Adrenal gland (tissue), 9 donors: ENCODE measurements at regions not wholly inside any gene's neighbourhood (a gene's known extent, or its start where the extent isn't known, plus 50 kb on each side); places are given as distances from the start of the nearest gene placed in this dataset.

Experiments
- DNase-seq, 7 donors: peaks; one replicate each; pipeline ENCODE4 v3.0.0-alpha.2; 2019 to 2020
- H3K27ac ChIP-seq, 5 donors: fragments of 200-600 bp; sonication (generic) in 4 of 5; 1 replicate in 3 of 5; 2 replicates in 2 of 5; pipeline versions ENCODE4 v1.5.1 to v1.8.0; 2016 to 2020; ENCODE audit warnings: mild to moderate bottlenecking in 1 of 5
- H3K27me3 ChIP-seq: fragments of 200-600 bp; 2 replicates; pipeline ENCODE4 v1.8.0; 2021
- H3K36me3 ChIP-seq, 2 donors: fragments of 200-600 bp; replicated peaks in 1 of 2; 1 replicate in 1 of 2; 2 replicates in 1 of 2; pipeline versions ENCODE4 v1.5.1 to v1.8.0; 2018 to 2022
- H3K4me1 ChIP-seq, 2 donors: fragments of 200-600 bp; replicated peaks in 1 of 2; 1 replicate in 1 of 2; 2 replicates in 1 of 2; pipeline versions ENCODE4 v1.5.1 to v1.8.0; 2018 to 2021
- H3K4me3 ChIP-seq, 4 donors: fragments of 200-600 bp; sonication (generic) in 3 of 4; one replicate each; pipeline ENCODE4 v1.5.1; 2016 to 2018
- H3K9me3 ChIP-seq, 3 donors: fragments of 200-600 bp; sonication (generic) in 1 of 3; replicated peaks in 1 of 3; 1 replicate in 2 of 3; 2 replicates in 1 of 3; pipeline versions ENCODE4 v1.5.1 to v1.8.0; 2016 to 2021
- CTCF ChIP-seq, 6 experiments: fragments of 450-650 bp in 4 of 6; fragments of 200-600 bp in 2 of 6; sonication (generic) in 1 of 6; IDR thresholded peaks; 1 replicate in 5 of 6; 2 replicates in 1 of 6; pipeline versions ENCODE4 v1.5.1 to v1.8.0; 2016 to 2021; ENCODE audit warnings: antibody characterized with exemption in 6 of 6, mild to moderate bottlenecking in 2 of 6, moderate library complexity in 1 of 6
- POLR2A ChIP-seq, 2 donors: fragments of 450-650 bp; IDR thresholded peaks; one replicate each; pipeline ENCODE4 v1.6.1; 2017; ENCODE audit warnings: antibody characterized with exemption in 2 of 2, mild to moderate bottlenecking in 2 of 2, moderate library complexity in 1 of 2
- WGBS, 4 donors: extraction: QIAGEN DNeasy Blood & Tissue Kit in 2 of 4; methylation state at CpG; one replicate each; pipeline versions ENCODE4 v1.1.5 to v1.1.7; 2013 to 2017; 5-methylcytosine and 5-hydroxymethylcytosine counted together
- intact Hi-C, 2 donors: fragments of 100-400 bp; cut with DNase I; formaldehyde crosslinking; loops; one replicate each; pipeline versions ENCODE4 v1.14.1 to v1.15.0; 2022 to 2023
- donor health status: healthy with polysubstance abuse.
- donor health status: Bipolar disorder and iron deficiency.
- donor health status: DM: yes; HTN: yes; CAD: no.
- donor health status: DM: no; HTN: no; CAD: no.
- donor health status: DM: no; HTN: no; CAD: no.

DNA sequence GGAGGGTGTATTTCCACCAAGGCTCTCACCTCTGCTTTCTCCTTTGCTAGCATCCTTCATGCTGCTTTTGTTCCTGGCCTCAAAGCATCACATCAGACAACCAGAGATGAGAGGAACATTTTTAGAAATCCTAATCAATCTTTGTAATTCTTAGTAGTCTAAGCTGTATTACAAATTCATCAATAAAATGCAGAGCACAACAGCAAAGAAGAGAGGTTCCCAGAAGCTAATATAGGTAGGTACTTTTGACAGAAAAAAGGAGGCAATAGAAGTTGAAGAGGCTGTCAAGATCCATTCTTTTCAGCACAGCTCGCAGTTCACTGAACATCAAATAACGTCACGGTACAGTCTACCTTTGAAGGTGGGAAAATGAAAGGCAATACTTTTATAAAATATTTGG, 265.2 kb upstream of the SYT1 start:
- DNase-seq, result no peak
- TF ChIP-seq POLR2A (IDR thresholded peaks at IDR 0.05) (no peak), CTCF (IDR thresholded peaks at IDR 0.05) (no peak)
- H3K4me3 ChIP-seq, result no peak overlapping the region
- intact Hi-C loops, result no loop called here
- WGBS, 4 donors, result 57 to 91% (median 70%) methylated on average over 3 of the region's 3 CpGs
- no peak overlapping the region for H3K27ac ChIP-seq
- no peaks in the 10 kb centered on the region for H3K36me3 ChIP-seq
- H3K27me3 ChIP-seq, result no peaks in the 10 kb centered on the region
- no peaks in the 10 kb centered on the region for H3K4me1 ChIP-seq
- peaks cover 0 to 8% (median 0%) of the 10 kb centered on the region in 3 donors for H3K9me3 ChIP-seq

- DNase-seq, result no peak
- no peaks in the 10 kb centered on the region for H3K27me3 ChIP-seq
- 62 to 87% (median 81%) methylated on average over 1 of the region's 1 CpG for WGBS, 4 donors
- no peaks in the 10 kb centered on the region for H3K4me1 ChIP-seq
- H3K36me3 ChIP-seq, result no peaks in the 10 kb centered on the region
- H3K9me3 ChIP-seq, result peaks cover 0 to 8% (median 0%) of the 10 kb centered on the region in 3 donors
- intact Hi-C loops, result no loop called here
- H3K27ac ChIP-seq, result no peak overlapping the region
- TF ChIP-seq CTCF (IDR thresholded peaks at IDR 0.05), result no peak
- no peak overlapping the region for H3K4me3 ChIP-seq
Measured at GRCh38 chr12:78600541-78600940, 264.0 kb upstream of the SYT1 start.

DNA sequence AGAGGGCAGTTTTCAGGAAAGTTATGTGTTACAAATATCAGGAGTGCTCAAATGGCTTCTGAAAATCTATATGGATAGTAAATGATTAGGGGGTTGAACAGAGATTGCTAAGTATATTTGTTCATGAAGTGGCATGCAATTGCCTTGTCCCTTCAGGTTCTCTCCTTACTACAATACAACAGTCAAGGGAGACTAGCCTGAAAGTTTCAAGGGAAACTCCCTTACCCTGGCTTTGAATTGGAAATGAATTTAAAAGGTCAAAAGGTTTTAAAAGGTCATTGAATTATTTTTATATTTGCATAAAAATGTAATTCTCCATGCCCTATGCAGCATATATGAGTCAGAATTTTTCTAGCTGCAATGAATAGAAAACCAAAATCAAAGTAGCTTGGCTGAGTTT, 253.1 kb upstream of the SYT1 start:
- intact Hi-C loops, result no loop called here
- H3K4me3 ChIP-seq, result no peak overlapping the region

GRCh38 chr12:78612190-78612589, 252.4 kb upstream of the SYT1 start:
- no peak overlapping the region for H3K4me3 ChIP-seq
- TF ChIP-seq CTCF (IDR thresholded peaks at IDR 0.05), result no peak
- no peak for TF ChIP-seq POLR2A (IDR thresholded peaks at IDR 0.05)
- H3K27me3 ChIP-seq, result no peaks in the 10 kb centered on the region
- intact Hi-C loops, result no loop called here
- no peaks in the 10 kb centered on the region for H3K36me3 ChIP-seq
- no peak overlapping the region for H3K27ac ChIP-seq
- H3K4me1 ChIP-seq, result no peaks in the 10 kb centered on the region
- WGBS, 4 donors, result 75 to 92% (median 85%) methylated on average over 2 of the region's 2 CpGs
- DNase-seq, result no peak
- no peaks in the 10 kb centered on the region for H3K9me3 ChIP-seq

More for the DNA sequence above, 253.1 kb upstream of the SYT1 start:
- TF ChIP-seq POLR2A (IDR thresholded peaks at IDR 0.05), result no peak
- no peak for TF ChIP-seq CTCF (IDR thresholded peaks at IDR 0.05)
- no peak for DNase-seq
- Histone ChIP-seq H3K27ac (no peak overlapping the region), H3K27me3 (no peaks in the 10 kb centered on the region), H3K4me1 (no peaks in the 10 kb centered on the region), H3K9me3 (no peaks in the 10 kb centered on the region), H3K36me3 (no peaks in the 10 kb centered on the region)
